ENCODE measurements at regions not wholly inside any gene's neighbourhood (a gene's known extent, or its start where the extent isn't known, plus 50 kb on each side); places are given as distances from the start of the nearest gene placed in this dataset.

GRCh38 chr1:208980605-208981004, 602.9 kb upstream of the CAMK1G start:
- TF ChIP-seq POLR2AphosphoS5 (IDR thresholded peaks at IDR 0.05; ENCODE audit: low read depth, low read length) (no peak), POLR2A (IDR thresholded peaks at IDR 0.05; ENCODE audit: low read depth, low read length) (no peak), TAF1 (IDR thresholded peaks at IDR 0.05; ENCODE audit: low read depth, low read length) (no peak), SPI1 (IDR thresholded peaks at IDR 0.05; ENCODE audit: low read depth, low read length) (no peak), POU2F2 (IDR thresholded peaks at IDR 0.05; ENCODE audit: low read depth, low read length) (no peak)

All from GM12891 (cell line).